ENCODE measurements at regions not wholly inside any gene's neighbourhood (a gene's known extent, or its start where the extent isn't known, plus 50 kb on each side); places are given as distances from the start of the nearest gene placed in this dataset.

- no peak for DNase-seq (ENCODE audit: low read depth in 2 of 2)
Observed at GRCh38 chr4:26071688-26072087, 157.7 kb downstream of the SMIM20 start.

GRCh38 chr4:26073886-26074560, 160.0 kb downstream of the SMIM20 start:
- peak in 1 of 2 donors; percentile 46 for DNase-seq (ENCODE audit: low read depth in 2 of 2)

GRCh38 chr4:26074712-26075430, 160.9 kb downstream of the SMIM20 start:
- peak; percentile 60 to 71 for DNase-seq (ENCODE audit: low read depth in 2 of 2)

GRCh38 chr4:26075583-26075982, 161.6 kb downstream of the SMIM20 start:
- DNase-seq (ENCODE audit: low read depth in 2 of 2): no peak

GRCh38 chr4:26076000-26076587, 162.1 kb downstream of the SMIM20 start:
- no peak for DNase-seq (ENCODE audit: low read depth in 2 of 2)

GRCh38 chr4:26076896-26077295, 162.9 kb downstream of the SMIM20 start:
- no peak for DNase-seq (ENCODE audit: low read depth in 2 of 2)

- DNase-seq (ENCODE audit: low read depth in 2 of 2): no peak
Observed at GRCh38 chr4:26077756-26078155, 163.7 kb downstream of the SMIM20 start.

GRCh38 chr4:26080870-26081628, 167.0 kb downstream of the SMIM20 start:
- no peak for DNase-seq (ENCODE audit: low read depth in 2 of 2)

GRCh38 chr4:26081795-26082498, 167.9 kb downstream of the SMIM20 start:
- no peak for DNase-seq (ENCODE audit: low read depth in 2 of 2)

GRCh38 chr4:26082565-26082964, 168.5 kb downstream of the SMIM20 start:
- no peak for DNase-seq (ENCODE audit: low read depth in 2 of 2)

GRCh38 chr4:26083987-26084386, 170.0 kb downstream of the SMIM20 start:
- no peak for DNase-seq (ENCODE audit: low read depth in 2 of 2)

GRCh38 chr4:26084414-26084813, 170.4 kb downstream of the SMIM20 start:
- DNase-seq (ENCODE audit: low read depth in 2 of 2): no peak

GRCh38 chr4:26085551-26085950, 171.5 kb downstream of the SMIM20 start:
- DNase-seq (ENCODE audit: low read depth in 2 of 2): no peak

- no peak for DNase-seq (ENCODE audit: low read depth in 2 of 2)
Observed at GRCh38 chr4:26086621-26087441, 172.8 kb downstream of the SMIM20 start.

GRCh38 chr4:26088433-26088928, 174.5 kb downstream of the SMIM20 start:
- no peak for DNase-seq (ENCODE audit: low read depth in 2 of 2)

GRCh38 chr4:26093551-26093950, 179.5 kb downstream of the SMIM20 start:
- DNase-seq (ENCODE audit: low read depth in 2 of 2): no peak

GRCh38 chr4:26094076-26094475, 180.1 kb downstream of the SMIM20 start:
- DNase-seq (ENCODE audit: low read depth in 2 of 2): no peak

GRCh38 chr4:26094911-26095310, 180.9 kb downstream of the SMIM20 start:
- no peak for DNase-seq (ENCODE audit: low read depth in 2 of 2)

GRCh38 chr4:26099967-26100366, 185.9 kb downstream of the SMIM20 start:
- no peak for DNase-seq (ENCODE audit: low read depth in 2 of 2)

GRCh38 chr4:26101011-26101410, 187.0 kb downstream of the SMIM20 start:
- DNase-seq (ENCODE audit: low read depth in 2 of 2): no peak

Measured in stimulated activated CD4-positive, alpha-beta T cell treated with anti-CD3 and anti-CD28 coated beads, Interleukin-4, amount 100 ng/mL, for 48 hours (primary cell).